A673 (cell line): ENCODE measurements at regions not wholly inside any gene's neighbourhood (a gene's known extent, or its start where the extent isn't known, plus 50 kb on each side); places are given as distances from the start of the nearest gene placed in this dataset.

ENCODE experiments used
- BruUV-seq: library from RNA; stranded (reverse); fragments of 400-500 nt; replicated peaks from 2 replicates; lab custom pipeline; 2021; lab: Mats Ljungman, UMichigan
- CTCF ChIA-PET: fragments of 300-600 bp; sonication (Branson Sonifier 250); formaldehyde crosslinking; loops from one replicate; lab custom pipeline; 2022; ENCODE audit warnings: antibody characterized with exemption; lab: Charles Lee
- POLR2A ChIA-PET: fragments of 300-600 bp; sonication (Branson Sonifier 250); formaldehyde crosslinking; loops from one replicate; lab custom pipeline; 2022; ENCODE audit warnings: antibody characterized with exemption; ENCODE audit not compliant: low non-redundant PET; lab: Charles Lee
- DNase-seq: peaks from one replicate; pipeline ENCODE4 v3.0.0-alpha.2; 2015; ENCODE audit warnings: low spot score
- H3K27ac ChIP-seq: fragments of 200-600 bp; sonication (generic); 2 replicates; pipeline ENCODE4 v1.5.1; 2016; ENCODE audit warnings: mixed run types, low read depth, mild to moderate bottlenecking, mixed read lengths, antibody characterized with exemption, low read length; ENCODE audit not compliant: poor library complexity, severe bottlenecking
- H3K27me3 ChIP-seq: fragments of 200-600 bp; sonication (generic); replicated peaks from 2 replicates; pipeline ENCODE4 v1.6.1; 2017; ENCODE audit warnings: mixed run types, low read depth, mild to moderate bottlenecking, mixed read lengths, antibody characterized with exemption, low read length; ENCODE audit not compliant: insufficient read depth, poor library complexity
- H3K36me3 ChIP-seq: fragments of 200-600 bp; sonication (generic); 2 replicates; pipeline ENCODE4 v1.6.1; 2016; ENCODE audit warnings: mixed run types, mild to moderate bottlenecking, mixed read lengths, antibody characterized with exemption, low read length; ENCODE audit not compliant: insufficient read depth, poor library complexity, severe bottlenecking
- H3K4me1 ChIP-seq: fragments of 200-600 bp; sonication (generic); 2 replicates; pipeline ENCODE4 v1.6.1; 2017; ENCODE audit warnings: mixed run types, mild to moderate bottlenecking, mixed read lengths, antibody characterized with exemption, low read length; ENCODE audit not compliant: insufficient read depth, poor library complexity, severe bottlenecking
- H3K4me3 ChIP-seq: fragments of 200-600 bp; sonication (generic); 2 replicates; pipeline ENCODE4 v1.5.1; 2016; ENCODE audit warnings: low read depth, mixed run types, mild to moderate bottlenecking, mixed read lengths, low read length; ENCODE audit not compliant: poor library complexity, severe bottlenecking
- H3K9me3 ChIP-seq: fragments of 200-600 bp; sonication (generic); 2 replicates; pipeline ENCODE4 v1.6.1; 2016; ENCODE audit warnings: mixed run types, low read depth, mild to moderate bottlenecking, mixed read lengths, antibody characterized with exemption, low read length; ENCODE audit not compliant: poor library complexity, severe bottlenecking
- EZH2 ChIP-seq: fragments of 200-600 bp; sonication (generic); IDR thresholded peaks from 2 replicates; pipeline ENCODE4 v1.6.1; 2017; ENCODE audit warnings: borderline replicate concordance, low read depth, mild to moderate bottlenecking, mixed read lengths, antibody characterized with exemption, low read length; ENCODE audit not compliant: poor library complexity, severe bottlenecking
- intact Hi-C: fragments of 100-400 bp; cut with micrococcal nuclease; formaldehyde crosslinking; loops from one replicate; pipeline ENCODE4 v1.10.0; 2022; ENCODE audit not compliant: unreplicated experiment
- TF ChIP-seq, protein P1 (sequence below): fragments of 300-800, 200-600 bp; sonication (generic); conservative IDR thresholded peaks from 2 replicates; pipeline ENCODE4 v1.5.1; 2017; ENCODE audit warnings: low read depth, mild to moderate bottlenecking, antibody characterized with exemption, low read length, moderate library complexity, mixed read lengths

DNA sequence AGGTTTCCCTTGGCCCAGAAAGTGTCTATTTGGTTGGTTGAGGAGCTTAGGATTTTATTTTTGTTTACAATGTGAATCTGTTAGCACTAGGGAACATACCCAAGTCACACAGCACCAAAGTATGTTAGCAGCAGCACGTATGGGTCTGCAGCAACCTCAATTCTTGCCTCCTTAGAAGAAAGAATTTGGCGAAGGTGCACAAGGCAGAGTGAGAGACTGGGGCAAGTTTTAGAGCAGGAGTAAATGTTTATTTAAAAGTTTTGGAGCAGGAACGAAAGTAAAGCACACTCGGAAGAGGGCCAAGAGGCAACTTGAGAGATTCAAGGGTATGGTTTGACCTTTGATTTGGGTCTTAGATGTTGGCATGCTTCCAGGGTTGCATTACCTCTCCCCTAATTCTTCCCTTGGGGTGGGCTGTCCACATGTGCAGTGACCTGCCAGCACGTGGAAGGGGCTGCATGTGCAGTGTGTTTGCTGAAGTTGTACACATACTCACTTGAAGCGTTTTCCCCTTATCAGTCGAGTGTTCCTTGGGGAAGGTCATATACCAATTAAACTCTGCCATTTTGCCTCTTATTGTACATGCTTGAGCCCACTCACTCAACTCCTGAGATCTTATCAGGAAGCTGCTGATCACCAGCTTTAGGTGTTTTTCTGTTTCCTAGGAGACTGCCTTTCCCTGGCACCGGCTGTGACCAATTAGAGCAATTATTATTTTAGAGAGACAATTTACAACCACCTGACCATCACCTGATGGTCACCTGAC is 64.9 kb upstream of the SHC3 start:
- peaks cover 13% of the 10 kb centered on the region for H3K27me3 ChIP-seq
- intact Hi-C loops = no loop called here
- no peaks in the 10 kb centered on the region for H3K36me3 ChIP-seq
- no peak for DNase-seq
- no peaks in the 10 kb centered on the region for H3K9me3 ChIP-seq
- POLR2A ChIA-PET = no interaction called here
- CTCF ChIA-PET = no interaction called here
- H3K4me3 ChIP-seq = no peak overlapping the region
- H3K27ac ChIP-seq = no peak overlapping the region
- TF ChIP-seq, protein P1, sequence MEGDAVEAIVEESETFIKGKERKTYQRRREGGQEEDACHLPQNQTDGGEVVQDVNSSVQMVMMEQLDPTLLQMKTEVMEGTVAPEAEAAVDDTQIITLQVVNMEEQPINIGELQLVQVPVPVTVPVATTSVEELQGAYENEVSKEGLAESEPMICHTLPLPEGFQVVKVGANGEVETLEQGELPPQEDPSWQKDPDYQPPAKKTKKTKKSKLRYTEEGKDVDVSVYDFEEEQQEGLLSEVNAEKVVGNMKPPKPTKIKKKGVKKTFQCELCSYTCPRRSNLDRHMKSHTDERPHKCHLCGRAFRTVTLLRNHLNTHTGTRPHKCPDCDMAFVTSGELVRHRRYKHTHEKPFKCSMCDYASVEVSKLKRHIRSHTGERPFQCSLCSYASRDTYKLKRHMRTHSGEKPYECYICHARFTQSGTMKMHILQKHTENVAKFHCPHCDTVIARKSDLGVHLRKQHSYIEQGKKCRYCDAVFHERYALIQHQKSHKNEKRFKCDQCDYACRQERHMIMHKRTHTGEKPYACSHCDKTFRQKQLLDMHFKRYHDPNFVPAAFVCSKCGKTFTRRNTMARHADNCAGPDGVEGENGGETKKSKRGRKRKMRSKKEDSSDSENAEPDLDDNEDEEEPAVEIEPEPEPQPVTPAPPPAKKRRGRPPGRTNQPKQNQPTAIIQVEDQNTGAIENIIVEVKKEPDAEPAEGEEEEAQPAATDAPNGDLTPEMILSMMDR = no peak
- TF ChIP-seq EZH2 = no peak
- no peaks in the 10 kb centered on the region for H3K4me1 ChIP-seq
- no TSS peak for BruUV-seq

DNA sequence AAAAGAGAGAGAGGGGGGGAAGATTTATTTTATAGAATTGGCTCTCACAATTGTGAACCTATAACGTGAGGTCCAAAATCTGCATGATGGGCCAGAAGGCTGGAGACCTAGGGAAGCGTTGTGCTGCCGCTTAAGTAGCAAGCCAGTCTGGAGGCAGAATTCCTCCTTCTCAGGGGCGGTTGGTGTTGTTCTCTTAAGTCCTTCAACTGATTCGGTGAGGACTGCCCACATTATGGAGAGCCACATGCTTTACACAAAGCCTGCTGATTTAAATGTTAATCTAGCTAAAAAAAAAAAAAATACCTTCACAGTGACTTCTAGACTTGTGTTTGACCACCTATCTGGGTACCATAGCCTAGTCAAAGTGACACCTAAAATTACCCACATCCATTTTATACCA is 64.2 kb upstream of the CKS2 start:
- intact Hi-C loops = no loop called here
- Histone ChIP-seq H3K36me3 (no peaks in the 10 kb centered on the region), H3K4me3 (no peak overlapping the region), H3K27me3 (no peaks in the 10 kb centered on the region), H3K4me1 (no peaks in the 10 kb centered on the region), H3K27ac (no peak overlapping the region), H3K9me3 (no peaks in the 10 kb centered on the region)
- ChIA-PET CTCF (no interaction called here), POLR2A (no interaction called here)
- BruUV-seq = no TSS peak
- no peak for DNase-seq
- TF ChIP-seq EZH2 = no peak
- TF ChIP-seq, protein P1 = no peak

DNA sequence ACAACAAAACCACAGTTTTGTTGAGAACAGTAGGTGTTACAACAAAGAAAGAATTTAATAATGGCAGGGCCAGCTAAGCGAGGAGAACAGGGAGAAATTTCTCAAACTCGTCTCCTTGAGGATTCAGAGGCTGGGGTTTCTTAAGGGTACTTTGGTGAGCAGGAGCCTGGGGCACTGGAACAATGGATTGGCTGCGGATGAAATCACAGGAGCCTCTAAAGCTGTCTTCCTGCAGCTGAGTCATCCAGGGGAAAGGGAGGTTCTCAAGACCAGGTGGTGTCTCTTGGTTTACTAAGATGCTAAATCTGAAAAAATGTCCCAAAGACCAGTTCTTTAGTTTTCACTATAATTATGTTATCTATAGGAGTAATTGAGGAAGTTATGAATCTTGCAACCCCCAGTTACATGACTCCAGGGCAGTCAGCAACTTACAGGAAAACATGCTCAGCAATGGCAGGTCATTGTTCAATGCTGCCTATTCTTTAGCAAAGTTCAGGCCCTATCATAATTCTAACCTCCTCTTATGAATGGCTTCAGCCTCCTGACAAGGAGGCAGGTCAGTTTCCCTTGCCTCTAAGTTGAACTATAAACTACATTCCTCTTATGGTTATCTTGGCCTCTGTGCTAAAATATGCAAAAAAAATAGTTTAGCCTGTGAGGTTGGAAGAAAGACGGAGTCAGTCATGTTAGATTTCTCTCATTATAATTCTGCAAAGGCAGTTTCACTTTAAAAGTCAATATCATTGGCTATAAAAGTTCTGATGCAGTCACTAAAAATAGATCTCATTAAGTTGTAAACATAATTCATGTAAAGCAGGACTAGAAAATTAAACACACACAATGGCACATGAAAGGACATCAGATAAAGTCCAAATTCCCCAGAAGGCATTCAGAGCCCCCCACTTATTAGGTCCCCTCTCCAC is 63.3 kb upstream of the CKS2 start:
- ChIA-PET POLR2A (no interaction called here), CTCF (no interaction called here)
- Histone ChIP-seq H3K27ac (no peak overlapping the region), H3K9me3 (no peaks in the 10 kb centered on the region), H3K4me3 (no peak overlapping the region), H3K36me3 (no peaks in the 10 kb centered on the region), H3K4me1 (no peaks in the 10 kb centered on the region), H3K27me3 (no peaks in the 10 kb centered on the region)
- DNase-seq = no peak
- no peak for TF ChIP-seq EZH2
- TF ChIP-seq, protein P1 = no peak
- BruUV-seq = no TSS peak
- intact Hi-C loops = no loop called here
